ENCODE measurements at regions not wholly inside any gene's neighbourhood (a gene's known extent, or its start where the extent isn't known, plus 50 kb on each side); places are given as distances from the start of the nearest gene placed in this dataset.
"Not testable (repeated sequence)": the region's sequence is repeated elsewhere in the genome, so short reads cannot be mapped to it uniquely, and the experiment has no call there.

- DNase-seq, result no peak
Observed at GRCh38 chr18:51463483-51464136, 266.1 kb upstream of the MEX3C start.

- no peak for DNase-seq
Observed at GRCh38 chr18:51478908-51479307, 281.4 kb upstream of the MEX3C start.

DNA sequence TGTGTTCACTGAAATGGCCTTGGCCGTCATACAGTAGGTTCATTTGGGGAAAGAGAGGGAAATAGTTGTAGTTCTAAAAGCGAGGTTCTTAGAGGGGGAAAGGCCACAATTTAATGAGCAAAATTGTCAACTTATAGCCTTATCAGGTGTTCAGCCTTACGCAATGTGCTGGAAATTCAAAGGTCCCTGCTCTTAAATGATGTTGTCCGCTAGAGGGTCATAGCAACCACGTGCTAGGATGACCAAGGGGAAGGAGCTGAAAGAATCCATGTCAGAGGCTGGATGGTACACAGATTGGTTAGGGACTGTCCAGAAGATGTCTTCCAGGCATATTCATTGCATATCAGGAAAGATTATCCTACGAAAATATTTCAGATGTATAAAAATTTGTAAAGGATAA is 282.3 kb upstream of the MEX3C start:
- no peak for DNase-seq

GRCh38 chr18:51480407-51481261 is 283.2 kb upstream of the MEX3C start:
- DNase-seq, result no peak

DNA sequence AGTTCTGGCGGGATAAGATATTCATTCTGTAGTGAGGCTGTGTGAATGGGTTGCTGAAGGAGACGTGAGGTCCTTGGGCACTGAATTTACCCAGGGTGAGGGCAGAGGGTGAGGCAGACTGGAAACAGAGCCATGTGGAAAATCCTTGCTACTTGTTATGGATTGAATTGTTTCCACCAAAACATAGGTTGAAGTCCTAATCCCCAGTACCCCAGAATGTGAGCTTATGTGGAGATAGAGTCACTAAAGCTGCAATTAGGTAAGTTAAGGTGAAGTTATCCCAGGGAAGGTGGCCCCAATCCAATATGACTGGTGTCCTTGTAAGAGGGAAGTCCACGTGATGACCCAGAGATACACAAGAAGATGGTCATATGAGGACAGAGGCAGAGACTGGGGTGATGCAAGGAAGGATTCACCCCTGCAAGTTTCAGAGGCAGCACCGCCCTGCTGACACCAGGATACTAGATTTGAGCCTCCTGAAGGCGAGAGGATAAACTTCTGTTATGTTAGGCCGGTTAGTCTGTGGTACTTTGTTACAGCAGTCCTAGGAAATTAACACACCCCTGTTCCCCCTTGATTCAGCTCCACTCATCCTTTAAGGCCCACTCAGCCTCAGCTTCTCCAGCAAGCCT is 289.4 kb upstream of the MEX3C start:
- DNase-seq, result no peak

- no peak for DNase-seq
Observed at GRCh38 chr18:51490417-51490816, 292.9 kb upstream of the MEX3C start.

DNA sequence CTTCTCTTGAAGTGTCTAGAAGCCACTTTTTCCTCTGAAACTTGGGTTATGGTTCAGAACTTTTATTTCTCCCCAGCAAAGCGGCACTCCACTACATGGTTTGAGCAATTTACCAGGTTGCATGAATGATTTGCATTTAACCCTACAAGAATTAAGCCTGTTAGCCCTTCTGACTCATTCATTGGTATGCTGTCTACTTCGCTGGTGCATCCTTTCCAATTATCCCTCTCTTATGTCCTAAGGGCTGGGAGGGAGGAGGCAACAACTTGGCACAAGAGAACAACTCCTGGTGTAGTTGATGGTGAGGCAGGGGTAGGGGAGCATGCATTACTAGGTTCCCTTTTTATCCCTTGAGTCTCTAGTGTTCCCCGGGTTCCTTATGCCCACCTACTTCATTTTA is 293.4 kb upstream of the MEX3C start:
- no peak for DNase-seq

DNA sequence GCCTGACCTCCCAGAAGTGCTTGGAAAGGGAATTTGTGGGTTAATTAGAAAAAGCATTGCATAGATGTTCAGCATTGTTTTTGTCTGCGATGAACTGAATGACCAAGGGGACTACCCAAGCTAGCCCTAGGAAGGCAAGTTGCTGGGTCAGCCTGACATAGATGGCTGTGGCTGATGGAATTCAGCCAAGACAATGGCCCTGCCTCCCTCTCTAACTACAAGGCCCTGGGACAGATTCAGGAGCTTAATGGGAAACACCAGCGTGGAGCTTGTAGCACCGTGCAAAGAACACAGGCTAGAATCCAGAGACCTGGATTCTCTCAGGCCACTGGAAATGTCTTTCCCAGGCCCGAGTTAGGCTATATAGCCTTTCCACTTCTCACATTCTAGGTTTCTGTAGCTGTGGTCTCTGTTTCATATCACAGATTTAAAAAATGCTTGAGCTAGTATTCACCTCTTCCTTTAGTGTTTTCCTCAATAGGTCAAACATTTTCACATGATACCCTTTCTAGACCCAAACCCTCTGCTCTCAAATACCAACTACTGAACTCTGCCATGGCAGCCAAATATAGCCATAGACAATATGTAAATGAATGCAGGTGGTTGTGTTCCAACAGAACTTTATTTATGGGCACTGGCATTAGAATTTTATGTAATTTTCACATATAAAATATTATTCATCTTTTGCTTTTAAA is 294.3 kb upstream of the MEX3C start:
- DNase-seq, result no peak

GRCh38 chr18:51498085-51498855 is 300.8 kb upstream of the MEX3C start:
- DNase-seq, result no peak

- no peak for DNase-seq
Observed at GRCh38 chr18:51503351-51503750, 305.9 kb upstream of the MEX3C start.

DNA sequence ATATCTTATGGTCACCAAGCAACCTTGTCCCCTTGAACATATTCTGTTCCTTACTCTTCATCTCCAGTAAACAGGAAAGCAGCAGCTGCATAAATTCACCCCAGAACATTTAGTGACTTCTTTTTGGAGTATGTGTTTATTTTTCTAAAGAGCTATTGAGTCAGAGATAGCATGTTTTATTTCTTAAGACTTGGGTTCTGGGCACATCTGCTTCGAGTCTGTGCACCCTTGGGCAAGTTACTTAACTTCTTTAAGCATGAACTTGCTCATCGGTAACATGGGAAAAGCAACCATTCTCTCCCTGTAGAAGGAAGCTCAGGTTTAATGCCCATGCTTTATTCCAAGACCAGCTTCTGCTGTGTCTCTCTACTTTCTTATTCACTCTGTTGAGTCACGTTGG is 309.3 kb upstream of the MEX3C start:
- DNase-seq, result no peak

DNA sequence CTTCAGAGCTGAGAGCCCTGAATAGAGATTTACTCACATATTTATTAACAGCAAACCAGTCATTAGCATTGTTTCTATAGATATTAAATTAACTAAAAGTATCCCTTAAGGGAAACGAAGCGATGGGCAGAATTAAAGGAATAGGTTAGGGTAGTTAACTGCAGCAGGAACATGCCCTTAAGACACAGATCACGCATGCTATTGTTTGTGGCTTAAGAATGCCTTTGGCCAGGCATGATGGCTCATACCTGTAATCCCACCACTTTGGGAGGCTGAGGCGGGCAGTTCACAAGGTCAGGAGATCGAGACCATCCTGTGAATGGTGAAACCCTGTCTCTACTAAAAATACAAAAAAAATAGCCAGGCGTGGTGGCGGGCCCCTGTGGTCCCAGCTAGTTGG is 310.9 kb upstream of the MEX3C start:
- not testable (repeated sequence) for DNase-seq

- no peak for DNase-seq
Observed at GRCh38 chr18:51510020-51510419, 312.5 kb upstream of the MEX3C start.

- DNase-seq, result no peak
Observed at GRCh38 chr18:51513517-51513916, 316.0 kb upstream of the MEX3C start.

DNA sequence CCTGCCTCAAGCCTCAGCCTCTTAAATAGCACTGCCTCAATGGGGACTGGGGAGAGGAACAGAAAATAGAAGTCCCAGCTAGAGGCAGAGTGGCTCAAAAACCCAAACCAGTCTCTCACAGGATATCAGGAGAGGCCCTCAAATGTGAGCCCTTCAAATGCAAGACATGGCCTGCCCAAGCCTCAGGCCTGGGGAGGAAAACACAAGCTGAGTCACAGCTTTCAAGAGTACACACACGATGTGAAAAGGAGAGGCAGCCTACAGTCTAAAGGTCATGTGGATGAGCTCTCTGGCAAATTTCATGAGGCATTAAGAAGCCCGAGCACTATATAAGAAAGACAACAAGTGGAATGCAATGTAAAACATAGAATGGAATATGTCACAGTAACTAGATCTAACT is 316.6 kb upstream of the MEX3C start:
- DNase-seq, result no peak

- DNase-seq, result no peak
Observed at GRCh38 chr18:51516478-51517038, 319.1 kb upstream of the MEX3C start.

DNA sequence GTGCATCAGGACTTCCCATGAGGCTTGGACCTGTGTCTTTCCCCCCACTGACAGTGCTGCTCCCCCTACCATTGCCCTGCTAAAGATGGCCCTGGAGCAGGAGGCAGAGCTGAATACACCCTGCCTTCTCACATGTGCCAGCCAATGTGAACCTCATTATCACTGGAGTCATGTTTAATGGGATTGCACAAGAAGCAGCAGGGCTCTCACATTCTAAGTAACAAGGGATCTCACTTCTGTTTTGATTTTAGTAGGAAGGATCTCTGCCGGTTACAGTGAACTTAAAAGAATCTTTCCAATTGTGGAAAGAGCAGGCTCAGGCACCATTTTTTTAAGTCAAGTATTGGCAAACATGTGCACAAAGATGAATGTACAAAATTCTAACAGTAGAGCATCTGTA is 322.1 kb upstream of the MEX3C start:
- no peak for DNase-seq

GRCh38 chr18:51520676-51521180 is 323.2 kb upstream of the MEX3C start:
- no peak for DNase-seq

- DNase-seq, result no peak
Observed at GRCh38 chr18:51522338-51522737, 324.9 kb upstream of the MEX3C start.

DNA sequence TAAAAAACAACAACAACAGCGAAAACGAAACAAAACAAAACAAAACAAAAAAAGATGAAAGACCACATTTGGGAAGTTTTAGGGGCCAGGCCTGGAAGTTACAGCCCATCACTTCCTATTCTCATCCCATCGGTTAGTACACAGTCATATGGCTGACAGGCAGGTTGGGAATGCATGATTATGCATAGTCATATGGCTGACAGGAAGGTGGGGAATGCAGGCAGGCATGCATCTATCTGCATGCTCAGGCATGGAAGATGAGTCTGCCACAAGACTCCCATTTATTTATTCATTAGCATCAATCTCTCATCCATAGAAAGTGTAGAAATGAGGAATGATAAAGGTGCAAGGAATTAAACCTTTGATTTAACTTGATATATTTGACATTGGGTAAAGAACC is 325.3 kb upstream of the MEX3C start:
- no peak for DNase-seq

GRCh38 chr18:51523671-51524070 is 326.2 kb upstream of the MEX3C start:
- no peak for DNase-seq
